ENCODE measurements at regions not wholly inside any gene's neighbourhood (a gene's known extent, or its start where the extent isn't known, plus 50 kb on each side); places are given as distances from the start of the nearest gene placed in this dataset.

DNA sequence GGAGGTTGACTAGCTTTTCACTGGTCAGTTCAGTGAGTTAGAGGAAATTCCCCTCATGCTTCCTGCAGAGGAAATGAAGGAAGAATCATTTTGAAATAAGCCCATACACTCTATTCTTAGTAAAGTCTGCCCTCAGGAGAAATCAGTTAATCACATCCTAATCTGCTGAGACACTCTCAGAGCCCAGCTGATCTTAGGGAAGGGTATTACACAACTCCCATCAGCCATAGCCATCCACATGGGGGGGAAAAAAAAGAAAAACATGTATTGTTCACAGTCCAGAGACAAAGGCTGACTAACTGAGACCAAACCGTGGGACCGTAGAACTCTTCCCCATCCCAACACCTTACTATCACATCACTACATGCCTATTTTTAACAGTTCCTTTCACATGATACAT lies 722.3 kb downstream of the CDH8 start:
- no peak overlapping the region for H3K4me3 ChIP-seq (ENCODE audit: low read depth, low read length)
- TF ChIP-seq CTCF (IDR thresholded peaks at IDR 0.05; ENCODE audit: borderline replicate concordance, insufficient read depth, low read depth, low read length) = no peak

GRCh38 chr16:61309386-61309785 lies 726.9 kb downstream of the CDH8 start:
- H3K4me3 ChIP-seq (ENCODE audit: low read depth, low read length) = no peak overlapping the region
- TF ChIP-seq CTCF (IDR thresholded peaks at IDR 0.05; ENCODE audit: borderline replicate concordance, insufficient read depth, low read depth, low read length) = no peak

- no peak for TF ChIP-seq CTCF (IDR thresholded peaks at IDR 0.05; ENCODE audit: borderline replicate concordance, insufficient read depth, low read depth, low read length)
- H3K4me3 ChIP-seq (ENCODE audit: low read depth, low read length) = no peak overlapping the region
Observed at GRCh38 chr16:61306204-61306603, 730.0 kb downstream of the CDH8 start.

GRCh38 chr16:61296814-61297213 lies 739.4 kb downstream of the CDH8 start:
- H3K4me3 ChIP-seq (ENCODE audit: low read depth, low read length) = no peak overlapping the region
- TF ChIP-seq CTCF (IDR thresholded peaks at IDR 0.05; ENCODE audit: borderline replicate concordance, insufficient read depth, low read depth, low read length) = no peak

GRCh38 chr16:61296305-61296704 lies 739.9 kb downstream of the CDH8 start:
- TF ChIP-seq CTCF (IDR thresholded peaks at IDR 0.05; ENCODE audit: borderline replicate concordance, insufficient read depth, low read depth, low read length) = no peak
- H3K4me3 ChIP-seq (ENCODE audit: low read depth, low read length) = no peak overlapping the region

GRCh38 chr16:61295311-61295710 lies 740.9 kb downstream of the CDH8 start:
- no peak for TF ChIP-seq CTCF (IDR thresholded peaks at IDR 0.05; ENCODE audit: borderline replicate concordance, insufficient read depth, low read depth, low read length)
- H3K4me3 ChIP-seq (ENCODE audit: low read depth, low read length) = no peak overlapping the region

- no peak for TF ChIP-seq CTCF (IDR thresholded peaks at IDR 0.05; ENCODE audit: borderline replicate concordance, insufficient read depth, low read depth, low read length)
- H3K4me3 ChIP-seq (ENCODE audit: low read depth, low read length) = no peak overlapping the region
Observed at GRCh38 chr16:61289141-61289540, 747.1 kb downstream of the CDH8 start.
